ENCODE measurements at regions not wholly inside any gene's neighbourhood (a gene's known extent, or its start where the extent isn't known, plus 50 kb on each side); places are given as distances from the start of the nearest gene placed in this dataset.
A peak's percentile ranks its signal among the peaks of the same experiment; 100 is the strongest.

GRCh38 chr3:72092778-72093177, 307.8 kb upstream of the PROK2 start:
- H3K27ac ChIP-seq: no peak overlapping the region
- no peaks in the 10 kb centered on the region for H3K9me3 ChIP-seq
- intact Hi-C loops (cut with DNase I; ENCODE audit: low total_unique reads): no loop called here
- TF ChIP-seq POLR2A (IDR thresholded peaks at IDR 0.05) (no peak), CTCF (IDR thresholded peaks at IDR 0.05) (no peak)
- no peaks in the 10 kb centered on the region for H3K4me1 ChIP-seq
- H3K4me3 ChIP-seq: no peak overlapping the region
- no peaks in the 10 kb centered on the region for H3K36me3 ChIP-seq
- no peaks in the 10 kb centered on the region for H3K27me3 ChIP-seq
- no peak for DNase-seq

GRCh38 chr3:72088486-72089025, 303.6 kb upstream of the PROK2 start:
- H3K36me3 ChIP-seq: no peaks in the 10 kb centered on the region
- TF ChIP-seq CTCF (IDR thresholded peaks at IDR 0.05) (no peak), POLR2A (IDR thresholded peaks at IDR 0.05) (no peak)
- no peak overlapping the region for H3K4me3 ChIP-seq
- intact Hi-C loops (cut with DNase I; ENCODE audit: low total_unique reads): no loop called here
- no peaks in the 10 kb centered on the region for H3K27me3 ChIP-seq
- no peak for DNase-seq
- H3K9me3 ChIP-seq: no peaks in the 10 kb centered on the region
- H3K4me1 ChIP-seq: peaks cover 0 to 4% of the 10 kb centered on the region in 2 donors
- no peak overlapping the region for H3K27ac ChIP-seq

- no peak for TF ChIP-seq CTCF (IDR thresholded peaks at IDR 0.05)
- TF ChIP-seq POLR2A (IDR thresholded peaks at IDR 0.05): no peak
Measured at GRCh38 chr3:72087420-72087819, 302.5 kb upstream of the PROK2 start.

GRCh38 chr3:72086743-72087087, 301.8 kb upstream of the PROK2 start:
- intact Hi-C loops (cut with DNase I; ENCODE audit: low total_unique reads): no loop called here
- H3K27ac ChIP-seq: peak overlapping the region in 1 of 2 donors; percentile 43
- peaks cover 0 to 12% of the 10 kb centered on the region in 2 donors for H3K4me1 ChIP-seq
- H3K9me3 ChIP-seq: no peaks in the 10 kb centered on the region
- no peak for DNase-seq
- TF ChIP-seq CTCF (IDR thresholded peaks at IDR 0.05) (no peak), POLR2A (IDR thresholded peaks at IDR 0.05) (no peak)
- no peaks in the 10 kb centered on the region for H3K36me3 ChIP-seq
- no peaks in the 10 kb centered on the region for H3K27me3 ChIP-seq
- no peak overlapping the region for H3K4me3 ChIP-seq

More at GRCh38 chr3:72087420-72087819, 302.5 kb upstream of the PROK2 start:
- no peak for DNase-seq
- intact Hi-C loops (cut with DNase I; ENCODE audit: low total_unique reads): no loop called here
- Histone ChIP-seq H3K4me1 (peaks cover 0 to 6% of the 10 kb centered on the region in 2 donors), H3K36me3 (no peaks in the 10 kb centered on the region), H3K27me3 (no peaks in the 10 kb centered on the region), H3K4me3 (no peak overlapping the region), H3K9me3 (no peaks in the 10 kb centered on the region), H3K27ac (no peak overlapping the region)

- Histone ChIP-seq H3K4me3 (no peak overlapping the region), H3K36me3 (no peaks in the 10 kb centered on the region), H3K27ac (peak overlapping the region in 1 of 2 donors; percentile 43), H3K27me3 (no peaks in the 10 kb centered on the region), H3K9me3 (no peaks in the 10 kb centered on the region), H3K4me1 (peaks cover 0 to 12% of the 10 kb centered on the region in 2 donors)
- DNase-seq: peak in 1 of 2 donors; percentile 51
- TF ChIP-seq CTCF (IDR thresholded peaks at IDR 0.05) (no peak), POLR2A (IDR thresholded peaks at IDR 0.05) (no peak)
- intact Hi-C loops (cut with DNase I; ENCODE audit: low total_unique reads): no loop called here
Measured at GRCh38 chr3:72086042-72086742, 301.2 kb upstream of the PROK2 start.
